ENCODE measurements at regions not wholly inside any gene's neighbourhood (a gene's known extent, or its start where the extent isn't known, plus 50 kb on each side); places are given as distances from the start of the nearest gene placed in this dataset.
A peak's percentile ranks its signal among the peaks of the same experiment; 100 is the strongest.

DNA sequence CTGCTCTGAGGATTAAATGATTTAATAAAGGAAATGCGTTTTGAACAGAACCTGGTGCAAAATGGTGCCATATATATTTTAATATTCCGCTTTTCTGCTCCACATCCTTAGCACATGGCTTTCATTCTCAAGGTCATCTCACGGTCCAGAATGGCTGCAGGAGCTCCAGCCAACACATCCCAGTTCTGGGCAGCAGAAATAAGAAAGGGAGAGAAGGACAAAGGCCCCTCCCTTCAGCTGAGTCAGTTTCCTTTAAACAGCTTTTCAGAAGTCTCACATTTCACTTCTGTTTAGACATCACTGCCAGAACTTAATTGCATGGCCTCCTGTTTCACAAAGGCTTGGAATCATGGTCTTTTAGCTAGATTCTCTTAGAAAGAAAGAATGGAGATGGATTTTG, 75.2 kb upstream of the LRRN2 start:
- no peaks in the 10 kb centered on the region for H3K9me3 ChIP-seq
- intact Hi-C loops (cut with DNase I): no loop called here
- no peak for ATAC-seq
- H3K4me1 ChIP-seq: peaks cover 8% of the 10 kb centered on the region
- no peak overlapping the region for H3K27ac ChIP-seq
- H3K36me3 ChIP-seq: no peaks in the 10 kb centered on the region
- DNase-seq: no peak
- TF ChIP-seq, protein P1, sequence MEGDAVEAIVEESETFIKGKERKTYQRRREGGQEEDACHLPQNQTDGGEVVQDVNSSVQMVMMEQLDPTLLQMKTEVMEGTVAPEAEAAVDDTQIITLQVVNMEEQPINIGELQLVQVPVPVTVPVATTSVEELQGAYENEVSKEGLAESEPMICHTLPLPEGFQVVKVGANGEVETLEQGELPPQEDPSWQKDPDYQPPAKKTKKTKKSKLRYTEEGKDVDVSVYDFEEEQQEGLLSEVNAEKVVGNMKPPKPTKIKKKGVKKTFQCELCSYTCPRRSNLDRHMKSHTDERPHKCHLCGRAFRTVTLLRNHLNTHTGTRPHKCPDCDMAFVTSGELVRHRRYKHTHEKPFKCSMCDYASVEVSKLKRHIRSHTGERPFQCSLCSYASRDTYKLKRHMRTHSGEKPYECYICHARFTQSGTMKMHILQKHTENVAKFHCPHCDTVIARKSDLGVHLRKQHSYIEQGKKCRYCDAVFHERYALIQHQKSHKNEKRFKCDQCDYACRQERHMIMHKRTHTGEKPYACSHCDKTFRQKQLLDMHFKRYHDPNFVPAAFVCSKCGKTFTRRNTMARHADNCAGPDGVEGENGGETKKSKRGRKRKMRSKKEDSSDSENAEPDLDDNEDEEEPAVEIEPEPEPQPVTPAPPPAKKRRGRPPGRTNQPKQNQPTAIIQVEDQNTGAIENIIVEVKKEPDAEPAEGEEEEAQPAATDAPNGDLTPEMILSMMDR (IDR thresholded peaks at IDR 0.05): no peak
- no peak overlapping the region for H3K4me3 ChIP-seq
- no peaks in the 10 kb centered on the region for H3K27me3 ChIP-seq (ENCODE audit: low read depth)

DNA sequence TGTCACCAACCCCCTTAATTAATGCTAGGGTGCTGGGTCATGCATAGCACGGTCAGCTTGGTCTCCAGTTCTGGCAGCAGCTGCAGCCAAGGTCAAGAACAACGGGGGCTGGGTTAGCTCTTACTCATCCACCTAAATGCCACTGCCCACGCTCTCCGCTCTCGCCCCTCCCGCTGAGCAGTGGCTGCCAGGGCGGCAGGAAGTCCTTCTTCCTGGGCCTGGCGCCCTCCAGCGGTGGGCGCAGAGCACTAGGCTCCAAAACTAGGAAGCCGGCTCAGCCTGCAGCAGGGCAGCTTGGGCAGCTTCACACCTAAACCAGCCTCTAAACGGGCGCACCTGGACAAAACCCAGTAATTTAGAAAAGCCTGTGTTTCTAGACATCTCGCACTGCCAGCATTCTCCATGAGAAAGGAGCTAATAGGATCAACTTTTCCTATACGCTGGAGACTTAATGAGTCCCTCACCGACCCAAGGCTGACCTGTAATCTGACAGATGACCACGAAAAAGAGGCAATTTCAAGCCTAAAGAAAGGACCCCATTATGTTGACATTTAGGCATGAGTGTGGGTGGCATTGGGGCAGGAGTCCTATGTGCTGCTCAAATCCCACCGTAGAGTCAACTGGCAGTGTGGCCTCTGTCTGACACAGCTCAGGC, 78.4 kb upstream of the LRRN2 start:
- Histone ChIP-seq H3K27ac (no peak overlapping the region), H3K4me3 (peak overlapping the region; percentile 18), H3K27me3 (ENCODE audit: low read depth) (peaks cover 5% of the 10 kb centered on the region), H3K4me1 (peaks cover 8% of the 10 kb centered on the region), H3K36me3 (no peaks in the 10 kb centered on the region), H3K9me3 (no peaks in the 10 kb centered on the region)
- peak; percentile 91 to 92 for ATAC-seq
- DNase-seq: peak; percentile 74
- TF ChIP-seq, protein P1 (IDR thresholded peaks at IDR 0.05): peak; percentile 76
- intact Hi-C loops (cut with DNase I): no loop called here

DNA sequence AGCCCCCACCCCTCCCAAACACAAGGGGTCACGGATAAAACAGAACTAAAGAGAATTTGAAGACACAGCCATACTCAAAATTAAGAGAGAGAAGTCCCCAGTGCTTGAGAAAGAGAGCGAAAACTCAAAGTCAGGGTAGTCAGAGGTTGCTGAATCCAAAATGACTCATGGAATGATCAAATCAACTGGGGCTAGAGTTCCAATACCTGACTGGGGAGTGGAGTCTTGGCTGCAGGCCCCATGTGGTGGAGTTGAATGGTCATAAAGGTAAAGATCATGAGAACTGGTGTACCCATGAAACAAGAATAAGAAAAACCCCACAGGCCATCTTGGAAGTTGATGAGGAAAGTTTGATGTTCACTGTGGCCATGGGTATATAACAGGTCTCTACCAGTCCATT, 84.5 kb upstream of the LRRN2 start:
- Histone ChIP-seq H3K27me3 (ENCODE audit: low read depth) (peaks cover 14% of the 10 kb centered on the region), H3K9me3 (no peaks in the 10 kb centered on the region), H3K4me3 (no peak overlapping the region), H3K27ac (no peak overlapping the region), H3K36me3 (no peaks in the 10 kb centered on the region), H3K4me1 (no peaks in the 10 kb centered on the region)
- DNase-seq (no peak), ATAC-seq (no peak)
- TF ChIP-seq, protein P1 (IDR thresholded peaks at IDR 0.05): no peak
- intact Hi-C loops (cut with DNase I): no loop called here

DNA sequence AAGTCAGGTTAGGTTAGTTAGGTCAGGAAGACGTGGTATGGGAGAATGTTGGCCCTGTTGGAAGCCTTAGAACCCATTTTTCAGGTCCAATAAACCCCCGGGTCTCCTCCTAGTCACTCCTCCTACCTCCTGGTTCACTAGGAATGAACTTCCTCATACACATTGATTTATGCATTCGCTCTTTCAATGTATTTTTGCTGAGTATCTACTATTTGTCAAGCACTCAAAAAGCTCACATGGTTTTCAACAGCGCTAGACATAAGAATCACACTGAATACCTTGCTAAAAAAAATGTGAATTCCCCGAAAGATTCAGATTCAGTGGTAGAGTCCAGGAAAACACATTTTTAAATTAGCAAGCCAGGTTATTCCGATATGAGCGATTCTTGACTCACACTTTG, 85.8 kb upstream of the LRRN2 start:
- ATAC-seq (no peak), DNase-seq (no peak)
- Histone ChIP-seq H3K4me1 (no peaks in the 10 kb centered on the region), H3K27ac (no peak overlapping the region), H3K4me3 (no peak overlapping the region), H3K9me3 (no peaks in the 10 kb centered on the region), H3K36me3 (no peaks in the 10 kb centered on the region), H3K27me3 (ENCODE audit: low read depth) (peaks cover 15% of the 10 kb centered on the region)
- intact Hi-C loops (cut with DNase I): no loop called here
- TF ChIP-seq, protein P1 (IDR thresholded peaks at IDR 0.05): no peak

DNA sequence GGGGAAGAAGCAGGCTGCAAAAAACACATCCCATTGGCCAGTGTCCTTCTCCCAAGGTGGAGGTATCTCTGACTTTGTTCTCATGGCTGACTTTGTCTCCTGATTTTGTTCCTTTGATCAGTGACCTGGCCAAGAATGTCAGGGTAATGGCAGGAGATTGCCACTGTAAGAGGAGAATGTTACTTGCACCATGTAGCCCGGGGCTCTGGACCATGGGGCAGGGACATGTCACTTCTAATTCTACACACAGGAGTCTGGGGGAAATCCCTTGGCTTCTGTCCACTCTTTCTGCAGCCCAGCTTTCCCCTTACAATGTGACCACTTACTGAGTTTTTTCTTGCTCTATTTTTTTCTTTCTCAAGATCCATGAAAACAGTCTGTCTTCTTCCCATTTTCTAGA, 87.7 kb upstream of the LRRN2 start:
- Histone ChIP-seq H3K36me3 (no peaks in the 10 kb centered on the region), H3K27ac (no peak overlapping the region), H3K27me3 (ENCODE audit: low read depth) (peaks cover 11% of the 10 kb centered on the region), H3K4me1 (no peaks in the 10 kb centered on the region), H3K4me3 (no peak overlapping the region), H3K9me3 (no peaks in the 10 kb centered on the region)
- ATAC-seq (no peak), DNase-seq (no peak)
- TF ChIP-seq, protein P1 (IDR thresholded peaks at IDR 0.05): no peak
- intact Hi-C loops (cut with DNase I): no loop called here
